Bronchial epithelial cell (primary cell): ENCODE measurements at regions not wholly inside any gene's neighbourhood (a gene's known extent, or its start where the extent isn't known, plus 50 kb on each side); places are given as distances from the start of the nearest gene placed in this dataset.

Experiments
- DNase-seq: peaks from one replicate; pipeline ENCODE4 v3.0.0-alpha.2; 2010; ENCODE audit warnings: low read depth
- FAIRE-seq: peaks from 2 replicates; lab custom pipeline; 2011; peaks lifted over from hg19 to GRCh38; lab: Jason Lieb, UNC
- H3K27me3 ChIP-seq: 2 replicates; pipeline ENCODE4 v1.5.1; 2011; ENCODE audit warnings: low read length; ENCODE audit not compliant: control insufficient read depth, insufficient read depth
- H3K36me3 ChIP-seq: 2 replicates; pipeline ENCODE4 v1.5.1; 2011; ENCODE audit warnings: low read length; ENCODE audit not compliant: control insufficient read depth, insufficient read depth
- H3K4me3 ChIP-seq: 2 replicates; pipeline ENCODE4 v1.5.1; 2011; ENCODE audit warnings: mild to moderate bottlenecking, low read depth, low read length, control low read depth
- TF ChIP-seq, protein P1 (sequence below): IDR thresholded peaks from 2 replicates; pipeline ENCODE4 v1.5.1; 2011; ENCODE audit warnings: mild to moderate bottlenecking, moderate library complexity, low read length, control low read depth, inconsistent platforms; ENCODE audit not compliant: insufficient read depth, severe bottlenecking

DNA sequence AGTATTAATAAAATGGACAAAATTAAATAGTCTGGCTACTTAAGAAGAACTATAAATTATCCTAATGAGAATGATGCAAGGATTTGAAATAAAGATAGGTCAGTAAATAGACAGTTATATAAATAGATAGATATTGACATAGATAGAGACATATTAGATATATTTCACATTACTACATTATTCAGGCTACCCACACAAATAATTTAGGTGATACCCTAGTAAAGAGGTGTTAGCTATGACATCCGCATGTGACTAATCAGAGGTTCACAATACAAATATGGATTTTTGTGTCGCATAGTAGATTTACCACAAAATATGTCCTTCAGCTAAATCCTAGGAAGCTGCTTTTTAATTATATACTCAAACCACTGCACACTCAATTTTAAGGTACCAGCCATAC lies 729.0 kb upstream of the ANO3 start:
- H3K36me3 ChIP-seq = no peaks in the 10 kb centered on the region
- no peak overlapping the region for H3K4me3 ChIP-seq
- FAIRE-seq = no peak
- DNase-seq = no peak
- TF ChIP-seq, protein P1, sequence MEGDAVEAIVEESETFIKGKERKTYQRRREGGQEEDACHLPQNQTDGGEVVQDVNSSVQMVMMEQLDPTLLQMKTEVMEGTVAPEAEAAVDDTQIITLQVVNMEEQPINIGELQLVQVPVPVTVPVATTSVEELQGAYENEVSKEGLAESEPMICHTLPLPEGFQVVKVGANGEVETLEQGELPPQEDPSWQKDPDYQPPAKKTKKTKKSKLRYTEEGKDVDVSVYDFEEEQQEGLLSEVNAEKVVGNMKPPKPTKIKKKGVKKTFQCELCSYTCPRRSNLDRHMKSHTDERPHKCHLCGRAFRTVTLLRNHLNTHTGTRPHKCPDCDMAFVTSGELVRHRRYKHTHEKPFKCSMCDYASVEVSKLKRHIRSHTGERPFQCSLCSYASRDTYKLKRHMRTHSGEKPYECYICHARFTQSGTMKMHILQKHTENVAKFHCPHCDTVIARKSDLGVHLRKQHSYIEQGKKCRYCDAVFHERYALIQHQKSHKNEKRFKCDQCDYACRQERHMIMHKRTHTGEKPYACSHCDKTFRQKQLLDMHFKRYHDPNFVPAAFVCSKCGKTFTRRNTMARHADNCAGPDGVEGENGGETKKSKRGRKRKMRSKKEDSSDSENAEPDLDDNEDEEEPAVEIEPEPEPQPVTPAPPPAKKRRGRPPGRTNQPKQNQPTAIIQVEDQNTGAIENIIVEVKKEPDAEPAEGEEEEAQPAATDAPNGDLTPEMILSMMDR = no peak
- no peaks in the 10 kb centered on the region for H3K27me3 ChIP-seq

DNA sequence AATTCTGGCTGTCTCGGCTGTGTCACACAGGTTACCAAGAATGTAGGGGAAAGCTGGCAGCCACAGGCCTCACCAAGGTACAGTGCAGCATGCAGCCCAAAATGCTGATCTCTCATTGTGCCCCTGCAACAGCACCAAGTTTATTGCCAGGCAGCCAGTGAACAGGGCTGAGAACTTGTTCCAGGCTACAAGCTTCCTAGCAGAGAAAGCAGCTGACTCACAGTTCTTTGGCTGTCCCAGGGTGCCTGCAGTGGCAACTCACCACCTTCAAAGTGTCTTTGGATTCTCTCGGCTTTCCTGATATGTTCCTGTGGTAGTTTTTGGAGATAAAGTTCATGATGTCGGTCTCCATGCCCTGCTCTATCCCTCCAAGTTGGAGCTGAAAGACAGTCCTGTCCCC lies 719.1 kb upstream of the ANO3 start:
- H3K36me3 ChIP-seq = no peaks in the 10 kb centered on the region
- H3K27me3 ChIP-seq = no peaks in the 10 kb centered on the region
- no peak for FAIRE-seq
- no peak for DNase-seq
- TF ChIP-seq, protein P1 = no peak
- no peak overlapping the region for H3K4me3 ChIP-seq

DNA sequence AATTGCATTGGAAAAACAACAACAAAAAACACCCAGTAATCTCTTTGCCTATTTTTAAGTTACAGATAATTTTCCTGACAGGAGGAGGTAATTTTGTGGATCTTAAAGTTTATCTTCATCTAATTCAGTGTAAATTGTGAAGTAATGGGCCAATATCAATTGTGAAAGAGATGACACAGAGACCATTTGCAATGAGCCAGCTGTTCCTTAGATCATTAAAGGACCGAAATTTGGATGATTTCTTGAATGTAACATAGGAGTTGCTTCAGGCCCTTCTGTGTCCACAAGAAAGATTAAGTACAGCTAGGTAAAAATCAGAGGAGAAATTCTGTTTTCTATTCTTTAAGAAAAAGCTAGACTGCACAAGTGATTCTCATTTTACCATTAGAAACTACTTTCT lies 718.5 kb upstream of the ANO3 start:
- TF ChIP-seq, protein P1 = no peak
- H3K36me3 ChIP-seq = no peaks in the 10 kb centered on the region
- H3K27me3 ChIP-seq = no peaks in the 10 kb centered on the region
- FAIRE-seq = no peak
- no peak overlapping the region for H3K4me3 ChIP-seq
- DNase-seq = no peak

DNA sequence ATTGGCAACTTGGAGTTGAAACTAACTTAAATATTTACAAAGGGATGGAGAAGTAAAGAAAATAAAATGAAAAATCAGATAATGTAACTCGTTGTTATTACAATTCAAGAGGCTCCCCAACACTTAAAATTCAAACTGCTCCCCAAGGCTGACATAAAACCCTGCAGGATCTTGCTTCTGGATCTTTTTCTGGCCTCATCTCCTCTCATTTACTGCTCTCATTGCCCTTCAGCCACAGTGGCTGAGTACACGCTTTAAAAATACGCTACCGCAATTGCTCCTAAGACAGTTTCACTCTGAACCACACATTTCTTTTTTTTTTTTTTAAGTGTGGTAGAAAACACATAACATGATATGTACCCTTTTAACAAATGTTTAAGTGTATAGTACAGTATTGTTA lies 718.1 kb upstream of the ANO3 start:
- Histone ChIP-seq H3K27me3 (no peaks in the 10 kb centered on the region), H3K4me3 (no peak overlapping the region), H3K36me3 (no peaks in the 10 kb centered on the region)
- FAIRE-seq (no peak), DNase-seq (no peak)
- TF ChIP-seq, protein P1 = no peak

DNA sequence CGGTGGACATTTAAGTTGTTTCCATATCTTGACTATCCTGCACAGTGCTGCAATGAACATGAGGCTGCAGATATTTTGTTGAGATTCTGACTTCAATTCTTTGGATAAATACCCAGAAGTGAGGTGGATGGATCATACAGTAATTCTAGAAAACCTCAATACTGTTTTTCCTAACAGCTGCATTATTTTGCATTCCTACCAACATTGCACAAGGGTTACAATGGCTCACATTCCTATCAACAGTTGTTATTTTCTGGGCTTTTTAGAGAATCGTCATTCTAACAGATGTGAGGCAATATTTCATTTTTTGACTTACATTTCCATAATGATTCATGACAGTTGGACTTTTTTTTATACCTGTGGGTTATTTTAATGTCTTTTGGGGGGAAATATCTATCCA lies 716.9 kb upstream of the ANO3 start:
- TF ChIP-seq, protein P1 = no peak

DNA sequence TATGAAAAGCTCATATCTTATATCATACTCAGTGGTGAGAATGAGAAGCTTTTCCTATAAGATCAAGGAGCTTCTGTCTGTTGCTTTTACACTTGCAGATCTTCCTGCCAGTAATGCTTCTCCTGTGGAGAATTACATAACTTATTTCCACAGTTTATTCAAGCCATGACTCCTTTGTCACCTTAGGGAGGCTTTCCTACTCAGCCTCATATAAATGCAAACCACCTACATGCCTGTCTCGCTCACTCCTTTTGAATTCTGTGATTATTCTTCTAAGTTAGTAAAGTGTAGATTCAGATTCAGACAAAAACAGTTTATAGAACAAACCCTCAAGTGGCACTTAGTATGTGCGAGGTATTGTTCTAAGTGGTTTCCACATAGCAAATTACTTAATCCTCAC lies 716.1 kb upstream of the ANO3 start:
- TF ChIP-seq, protein P1 = no peak
- H3K36me3 ChIP-seq = no peaks in the 10 kb centered on the region
- FAIRE-seq (no peak), DNase-seq (no peak)
- H3K27me3 ChIP-seq = no peaks in the 10 kb centered on the region
- H3K4me3 ChIP-seq = no peak overlapping the region

More for the DNA sequence above, 716.9 kb upstream of the ANO3 start:
- no peak for DNase-seq
- Histone ChIP-seq H3K27me3 (no peaks in the 10 kb centered on the region), H3K4me3 (no peak overlapping the region), H3K36me3 (no peaks in the 10 kb centered on the region)
- FAIRE-seq = no peak
